ENCODE measurements at regions not wholly inside any gene's neighbourhood (a gene's known extent, or its start where the extent isn't known, plus 50 kb on each side); places are given as distances from the start of the nearest gene placed in this dataset.

GRCh38 chr10:124249196-124249595 is 155.8 kb upstream of the CHST15 start:
- Mint-ChIP-seq H3K27me3 (ENCODE audit: unreplicated experiment) (no peaks in the 10 kb centered on the region), H3K4me1 (ENCODE audit: low read depth, unreplicated experiment) (no peaks in the 10 kb centered on the region), H3K36me3 (ENCODE audit: insufficient read depth, unreplicated experiment) (no peaks in the 10 kb centered on the region), H3K9me3 (ENCODE audit: low read depth, unreplicated experiment) (no peaks in the 10 kb centered on the region), H3K27ac (ENCODE audit: unreplicated experiment) (no peak overlapping the region), H3K4me3 (ENCODE audit: low read depth, unreplicated experiment) (no peak overlapping the region)
- BruUV-seq (replicated peaks) = no TSS peak
- CTCF ChIA-PET = no interaction called here
- no peak for DNase-seq
- intact Hi-C loops (cut with micrococcal nuclease; ENCODE audit: unreplicated experiment) = no loop called here
- no peak for TF ChIP-seq CTCF (IDR thresholded peaks at IDR 0.05; ENCODE audit: unreplicated experiment)

- no peak for TF ChIP-seq CTCF (IDR thresholded peaks at IDR 0.05; ENCODE audit: unreplicated experiment)
- no TSS peak for BruUV-seq (replicated peaks)
Observed at GRCh38 chr10:124248056-124249045, 155.0 kb upstream of the CHST15 start.

GRCh38 chr10:124245806-124246440 is 152.5 kb upstream of the CHST15 start:
- CTCF ChIA-PET = interaction anchor here (0.6 to 0.7 kb wide), 3 partner anchors 78 to 605 kb away, joined by 3 read pairs; no protein-coding TSS in a partner anchor
- BruUV-seq (replicated peaks) = no TSS peak
- Mint-ChIP-seq H3K27me3 (ENCODE audit: unreplicated experiment) (peaks cover 3% of the 10 kb centered on the region), H3K9me3 (ENCODE audit: low read depth, unreplicated experiment) (no peaks in the 10 kb centered on the region), H3K27ac (ENCODE audit: unreplicated experiment) (no peak overlapping the region), H3K4me3 (ENCODE audit: low read depth, unreplicated experiment) (no peak overlapping the region), H3K36me3 (ENCODE audit: insufficient read depth, unreplicated experiment) (no peaks in the 10 kb centered on the region), H3K4me1 (ENCODE audit: low read depth, unreplicated experiment) (no peaks in the 10 kb centered on the region)
- no peak for DNase-seq
- intact Hi-C loops (cut with micrococcal nuclease; ENCODE audit: unreplicated experiment) = no loop called here
- no peak for TF ChIP-seq CTCF (IDR thresholded peaks at IDR 0.05; ENCODE audit: unreplicated experiment)

More at GRCh38 chr10:124248056-124249045, 155.0 kb upstream of the CHST15 start:
- Mint-ChIP-seq H3K36me3 (ENCODE audit: insufficient read depth, unreplicated experiment) (no peaks in the 10 kb centered on the region), H3K9me3 (ENCODE audit: low read depth, unreplicated experiment) (no peaks in the 10 kb centered on the region), H3K27ac (ENCODE audit: unreplicated experiment) (no peak overlapping the region), H3K4me3 (ENCODE audit: low read depth, unreplicated experiment) (no peak overlapping the region), H3K27me3 (ENCODE audit: unreplicated experiment) (no peaks in the 10 kb centered on the region), H3K4me1 (ENCODE audit: low read depth, unreplicated experiment) (no peaks in the 10 kb centered on the region)
- no peak for DNase-seq
- CTCF ChIA-PET = no interaction called here
- intact Hi-C loops (cut with micrococcal nuclease; ENCODE audit: unreplicated experiment) = no loop called here

GRCh38 chr10:124245191-124245590 is 151.8 kb upstream of the CHST15 start:
- Mint-ChIP-seq H3K36me3 (ENCODE audit: insufficient read depth, unreplicated experiment) (no peaks in the 10 kb centered on the region), H3K27me3 (ENCODE audit: unreplicated experiment) (peaks cover 10% of the 10 kb centered on the region), H3K27ac (ENCODE audit: unreplicated experiment) (no peak overlapping the region), H3K4me3 (ENCODE audit: low read depth, unreplicated experiment) (no peak overlapping the region), H3K4me1 (ENCODE audit: low read depth, unreplicated experiment) (no peaks in the 10 kb centered on the region), H3K9me3 (ENCODE audit: low read depth, unreplicated experiment) (no peaks in the 10 kb centered on the region)
- intact Hi-C loops (cut with micrococcal nuclease; ENCODE audit: unreplicated experiment) = no loop called here
- no peak for TF ChIP-seq CTCF (IDR thresholded peaks at IDR 0.05; ENCODE audit: unreplicated experiment)
- CTCF ChIA-PET = interaction anchor here (0.6 kb wide), 1 partner anchor 605 kb away, joined by 3 read pairs; no protein-coding TSS in a partner anchor
- no peak for DNase-seq
- BruUV-seq (replicated peaks) = no TSS peak

Data from Calu3 (cell line).